Left ventricle myocardium inferior (tissue), 1 donor: ENCODE measurements at regions not wholly inside any gene's neighbourhood (a gene's known extent, or its start where the extent isn't known, plus 50 kb on each side); places are given as distances from the start of the nearest gene placed in this dataset.

Experiments used
- DNase-seq: peaks from one replicate; pipeline ENCODE4 v3.0.0-alpha.2; 2020
- H3K27ac ChIP-seq: fragments of 200-600 bp; replicated peaks from 2 replicates; pipeline ENCODE4 v1.8.0; 2021
- H3K27me3 ChIP-seq: fragments of 200-600 bp; 2 replicates; pipeline ENCODE4 v1.8.0; 2021; ENCODE audit warnings: low read depth
- H3K36me3 ChIP-seq: fragments of 200-600 bp; 2 replicates; pipeline ENCODE4 v1.8.0; 2021
- H3K4me1 ChIP-seq: fragments of 200-600 bp; 2 replicates; pipeline ENCODE4 v1.8.0; 2021
- H3K4me3 ChIP-seq: fragments of 200-600 bp; 2 replicates; pipeline ENCODE4 v1.8.0; 2021; ENCODE audit warnings: mild to moderate bottlenecking, moderate library complexity
- H3K9me3 ChIP-seq: fragments of 200-600 bp; replicated peaks from 2 replicates; pipeline ENCODE4 v1.8.0; 2021
- CTCF ChIP-seq: fragments of 200-600 bp; IDR thresholded peaks from 2 replicates; pipeline ENCODE4 v1.8.0; 2021; ENCODE audit warnings: antibody characterized with exemption, mild to moderate bottlenecking, borderline replicate concordance
- intact Hi-C: fragments of 100-400 bp; cut with micrococcal nuclease; formaldehyde crosslinking; loops from one replicate; pipeline ENCODE4 v1.11.0; 2022
- donor health status: DM: no; HTN: yes; CAD: no; lungs with severe emphysema.

- Histone ChIP-seq H3K9me3 (peaks cover 35% of the 10 kb centered on the region), H3K27ac (no peak overlapping the region), H3K4me1 (peaks cover 4% of the 10 kb centered on the region), H3K36me3 (no peaks in the 10 kb centered on the region), H3K4me3 (no peak overlapping the region), H3K27me3 (peaks cover 95% of the 10 kb centered on the region)
- DNase-seq = no peak
- TF ChIP-seq CTCF = no peak
- intact Hi-C loops = no loop called here
Observed at GRCh38 chr1:204736836-204737235, 51.3 kb upstream of the LRRN2 start.

- no peak overlapping the region for H3K27ac ChIP-seq
- H3K9me3 ChIP-seq = peaks cover 35% of the 10 kb centered on the region
- peaks cover 3% of the 10 kb centered on the region for H3K4me1 ChIP-seq
- no peak overlapping the region for H3K4me3 ChIP-seq
- peaks cover 98% of the 10 kb centered on the region for H3K27me3 ChIP-seq
- no peak for DNase-seq
- TF ChIP-seq CTCF = no peak
- no peaks in the 10 kb centered on the region for H3K36me3 ChIP-seq
- intact Hi-C loops = no loop called here
Observed at GRCh38 chr1:204738506-204738905, 53.0 kb upstream of the LRRN2 start.

- H3K27ac ChIP-seq = no peak overlapping the region
- peaks cover 35% of the 10 kb centered on the region for H3K9me3 ChIP-seq
- DNase-seq = no peak
- peaks cover 99% of the 10 kb centered on the region for H3K27me3 ChIP-seq
- H3K36me3 ChIP-seq = no peaks in the 10 kb centered on the region
- no peak for TF ChIP-seq CTCF
- H3K4me3 ChIP-seq = no peak overlapping the region
- intact Hi-C loops = no loop called here
- no peaks in the 10 kb centered on the region for H3K4me1 ChIP-seq
Observed at GRCh38 chr1:204740354-204740753, 54.8 kb upstream of the LRRN2 start.

GRCh38 chr1:204741440-204741839 lies 55.9 kb upstream of the LRRN2 start:
- Histone ChIP-seq H3K9me3 (peaks cover 35% of the 10 kb centered on the region), H3K4me3 (no peak overlapping the region), H3K4me1 (no peaks in the 10 kb centered on the region), H3K27me3 (peaks cover 99% of the 10 kb centered on the region), H3K36me3 (no peaks in the 10 kb centered on the region), H3K27ac (no peak overlapping the region)
- intact Hi-C loops = no loop called here
- TF ChIP-seq CTCF = no peak
- DNase-seq = no peak

GRCh38 chr1:204742676-204743251 lies 57.2 kb upstream of the LRRN2 start:
- Histone ChIP-seq H3K4me3 (no peak overlapping the region), H3K36me3 (no peaks in the 10 kb centered on the region), H3K9me3 (peaks cover 28% of the 10 kb centered on the region), H3K27ac (no peak overlapping the region), H3K4me1 (no peaks in the 10 kb centered on the region), H3K27me3 (peaks cover 95% of the 10 kb centered on the region)
- intact Hi-C loops = no loop called here
- TF ChIP-seq CTCF = no peak
- DNase-seq = no peak
